ENCODE measurements at regions not wholly inside any gene's neighbourhood (a gene's known extent, or its start where the extent isn't known, plus 50 kb on each side); places are given as distances from the start of the nearest gene placed in this dataset.

DNA sequence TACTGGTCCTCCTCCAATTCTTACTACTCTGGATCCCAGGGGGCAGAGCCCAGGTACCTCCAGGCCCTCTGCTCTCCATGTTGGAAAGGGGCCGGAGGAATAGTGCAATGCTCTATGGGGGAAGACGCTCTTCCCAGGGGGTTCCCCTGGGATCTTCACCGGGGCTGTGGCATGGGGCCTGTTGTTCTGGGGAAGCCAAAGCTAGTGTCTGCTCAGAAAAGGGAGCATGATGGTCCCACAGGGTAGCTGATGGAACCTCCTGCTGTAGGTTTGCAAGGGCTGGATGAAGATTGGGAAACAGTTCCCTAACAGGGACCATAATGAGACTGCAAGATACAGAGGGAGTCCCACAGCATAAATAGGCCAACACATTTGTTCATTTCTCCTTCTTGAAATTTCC lies 114.7 kb downstream of the IRX5 start:
- no peak overlapping the region for H2AFZ ChIP-seq
- H3K27me3 ChIP-seq = peaks cover 3% of the 10 kb centered on the region
- TF ChIP-seq, protein P1, sequence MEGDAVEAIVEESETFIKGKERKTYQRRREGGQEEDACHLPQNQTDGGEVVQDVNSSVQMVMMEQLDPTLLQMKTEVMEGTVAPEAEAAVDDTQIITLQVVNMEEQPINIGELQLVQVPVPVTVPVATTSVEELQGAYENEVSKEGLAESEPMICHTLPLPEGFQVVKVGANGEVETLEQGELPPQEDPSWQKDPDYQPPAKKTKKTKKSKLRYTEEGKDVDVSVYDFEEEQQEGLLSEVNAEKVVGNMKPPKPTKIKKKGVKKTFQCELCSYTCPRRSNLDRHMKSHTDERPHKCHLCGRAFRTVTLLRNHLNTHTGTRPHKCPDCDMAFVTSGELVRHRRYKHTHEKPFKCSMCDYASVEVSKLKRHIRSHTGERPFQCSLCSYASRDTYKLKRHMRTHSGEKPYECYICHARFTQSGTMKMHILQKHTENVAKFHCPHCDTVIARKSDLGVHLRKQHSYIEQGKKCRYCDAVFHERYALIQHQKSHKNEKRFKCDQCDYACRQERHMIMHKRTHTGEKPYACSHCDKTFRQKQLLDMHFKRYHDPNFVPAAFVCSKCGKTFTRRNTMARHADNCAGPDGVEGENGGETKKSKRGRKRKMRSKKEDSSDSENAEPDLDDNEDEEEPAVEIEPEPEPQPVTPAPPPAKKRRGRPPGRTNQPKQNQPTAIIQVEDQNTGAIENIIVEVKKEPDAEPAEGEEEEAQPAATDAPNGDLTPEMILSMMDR (IDR thresholded peaks at IDR 0.05; ENCODE audit: poor library complexity) = no peak
- no peak for TF ChIP-seq EZH2phosphoT487 (IDR thresholded peaks at IDR 0.05; ENCODE audit: low read depth, severe bottlenecking, unreplicated experiment)
- TF ChIP-seq EZH2 (IDR thresholded peaks at IDR 0.05; ENCODE audit: borderline replicate concordance) = no peak
- 96% methylated on average over 3 of the region's 3 CpGs for WGBS (ENCODE audit: low lambda C conversion rate, missing lambda C conversion rate)
- H3K4me3 ChIP-seq = no peak overlapping the region
- no peak overlapping the region for H3K27ac ChIP-seq
- no peak for DNase-seq (ENCODE audit: low spot score)
- no peaks in the 10 kb centered on the region for H3K9me2 ChIP-seq (replicated peaks; ENCODE audit: insufficient read depth)
- H4K20me1 ChIP-seq (ENCODE audit: insufficient read depth, poor library complexity, severe bottlenecking) = no peaks in the 10 kb centered on the region
- H3K36me3 ChIP-seq (replicated peaks; ENCODE audit: insufficient read depth, low read depth) = no peaks in the 10 kb centered on the region
- no peaks in the 10 kb centered on the region for H3K9me3 ChIP-seq (ENCODE audit: low read depth)
- H3K4me2 ChIP-seq = no peak overlapping the region
- no peaks in the 10 kb centered on the region for H3K79me2 ChIP-seq
- H3K4me1 ChIP-seq (ENCODE audit: insufficient read depth) = no peaks in the 10 kb centered on the region

DNA sequence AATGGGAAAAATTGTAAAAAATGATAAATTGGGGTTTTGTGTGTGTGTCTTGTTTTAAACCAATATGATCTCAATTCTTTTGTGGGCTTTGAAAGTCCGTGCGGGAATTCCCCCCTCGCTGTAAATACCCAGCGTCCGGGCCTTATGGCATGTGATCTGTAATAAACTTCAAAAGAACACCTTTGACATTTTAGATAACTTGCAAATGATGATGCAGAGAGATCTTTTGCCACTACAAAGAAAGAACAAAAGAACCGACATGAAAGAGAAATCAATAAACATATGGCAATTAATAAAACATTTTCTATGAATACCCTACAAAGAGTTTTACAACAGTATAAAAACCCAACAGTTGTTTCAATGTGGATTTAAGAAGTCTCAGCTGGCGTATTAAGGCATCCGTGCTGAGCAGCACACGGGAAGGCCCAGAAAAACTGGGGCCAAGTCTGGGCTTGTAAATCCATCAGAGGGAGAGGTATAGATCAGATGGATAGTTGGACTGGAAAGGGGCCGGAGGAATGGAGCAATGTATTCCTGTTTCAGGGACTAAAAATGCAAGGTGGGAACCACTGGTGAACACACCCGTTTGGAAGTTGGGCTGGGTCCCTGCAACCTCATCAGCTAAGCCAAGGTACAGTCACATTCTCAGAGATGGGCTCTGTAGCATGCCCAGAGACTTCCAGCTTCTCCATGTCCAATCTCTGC lies 115.2 kb downstream of the IRX5 start:
- no peak overlapping the region for H3K4me2 ChIP-seq
- 52% methylated on average over 11 of the region's 11 CpGs for WGBS (ENCODE audit: low lambda C conversion rate, missing lambda C conversion rate)
- TF ChIP-seq EZH2 (IDR thresholded peaks at IDR 0.05; ENCODE audit: borderline replicate concordance) (no peak), EZH2phosphoT487 (IDR thresholded peaks at IDR 0.05; ENCODE audit: low read depth, severe bottlenecking, unreplicated experiment) (no peak)
- TF ChIP-seq, protein P1 (IDR thresholded peaks at IDR 0.05; ENCODE audit: poor library complexity) = no peak
- H3K79me2 ChIP-seq = no peaks in the 10 kb centered on the region
- H3K4me3 ChIP-seq = no peak overlapping the region
- no peak overlapping the region for H3K27ac ChIP-seq
- peaks cover 3% of the 10 kb centered on the region for H3K27me3 ChIP-seq
- H2AFZ ChIP-seq = no peak overlapping the region
- H4K20me1 ChIP-seq (ENCODE audit: insufficient read depth, poor library complexity, severe bottlenecking) = no peaks in the 10 kb centered on the region
- no peaks in the 10 kb centered on the region for H3K36me3 ChIP-seq (replicated peaks; ENCODE audit: insufficient read depth, low read depth)
- H3K9me2 ChIP-seq (replicated peaks; ENCODE audit: insufficient read depth) = no peaks in the 10 kb centered on the region
- H3K4me1 ChIP-seq (ENCODE audit: insufficient read depth) = no peaks in the 10 kb centered on the region
- DNase-seq (ENCODE audit: low spot score) = no peak
- H3K9me3 ChIP-seq (ENCODE audit: low read depth) = no peaks in the 10 kb centered on the region

- no peaks in the 10 kb centered on the region for H3K4me1 ChIP-seq (ENCODE audit: insufficient read depth)
- TF ChIP-seq EZH2phosphoT487 (IDR thresholded peaks at IDR 0.05; ENCODE audit: low read depth, severe bottlenecking, unreplicated experiment) = no peak
- TF ChIP-seq, protein P1 (IDR thresholded peaks at IDR 0.05; ENCODE audit: poor library complexity) = no peak
- 95% methylated on average over 6 of the region's 6 CpGs for WGBS (ENCODE audit: low lambda C conversion rate, missing lambda C conversion rate)
Measured at GRCh38 chr16:55046513-55046912, 115.8 kb downstream of the IRX5 start.

More at GRCh38 chr16:55046513-55046912, 115.8 kb downstream of the IRX5 start:
- Histone ChIP-seq H3K27ac (no peak overlapping the region), H3K4me3 (no peak overlapping the region), H4K20me1 (ENCODE audit: insufficient read depth, poor library complexity, severe bottlenecking) (no peaks in the 10 kb centered on the region), H3K9me2 (replicated peaks; ENCODE audit: insufficient read depth) (no peaks in the 10 kb centered on the region), H3K36me3 (replicated peaks; ENCODE audit: insufficient read depth, low read depth) (no peaks in the 10 kb centered on the region), H3K9me3 (ENCODE audit: low read depth) (no peaks in the 10 kb centered on the region), H3K4me2 (no peak overlapping the region), H3K27me3 (peaks cover 3% of the 10 kb centered on the region), H2AFZ (no peak overlapping the region), H3K79me2 (no peaks in the 10 kb centered on the region)
- DNase-seq (ENCODE audit: low spot score) = no peak
